Cerebellar cortex (tissue), 1 donor: ENCODE measurements at regions not wholly inside any gene's neighbourhood (a gene's known extent, or its start where the extent isn't known, plus 50 kb on each side); places are given as distances from the start of the nearest gene placed in this dataset.

Experiments used
- DNase-seq: peaks from one replicate; pipeline ENCODE4 v3.0.0-alpha.2; 2015; ENCODE audit warnings: low spot score

GRCh38 chr18:76255070-76255683 lies 239.9 kb downstream of the ZNF516 start:
- no peak for DNase-seq

- DNase-seq = peak; percentile 5
Observed at GRCh38 chr18:76252880-76253279, 242.2 kb downstream of the ZNF516 start.

- DNase-seq = no peak
Observed at GRCh38 chr18:76252139-76252538, 242.9 kb downstream of the ZNF516 start.

- DNase-seq = no peak
Observed at GRCh38 chr18:76251691-76252090, 243.4 kb downstream of the ZNF516 start.

GRCh38 chr18:76246590-76246989 lies 248.5 kb downstream of the ZNF516 start:
- no peak for DNase-seq

GRCh38 chr18:76234676-76235060 lies 260.4 kb downstream of the ZNF516 start:
- DNase-seq = no peak

- no peak for DNase-seq
Observed at GRCh38 chr18:76233876-76234675, 261.0 kb downstream of the ZNF516 start.

- no peak for DNase-seq
Observed at GRCh38 chr18:76233406-76233805, 261.6 kb downstream of the ZNF516 start.

- DNase-seq = no peak
Observed at GRCh38 chr18:76232779-76233178, 262.3 kb downstream of the ZNF516 start.

- no peak for DNase-seq
Observed at GRCh38 chr18:76232010-76232409, 263.0 kb downstream of the ZNF516 start.

- no peak for DNase-seq
Observed at GRCh38 chr18:76231402-76231801, 263.6 kb downstream of the ZNF516 start.

- DNase-seq = no peak
Observed at GRCh38 chr18:76230791-76231190, 264.3 kb downstream of the ZNF516 start.

GRCh38 chr18:76228716-76229115 lies 266.3 kb downstream of the ZNF516 start:
- DNase-seq = no peak

GRCh38 chr18:76227759-76228158 lies 267.3 kb downstream of the ZNF516 start:
- DNase-seq = no peak

- no peak for DNase-seq
Observed at GRCh38 chr18:76223403-76223802, 271.6 kb downstream of the ZNF516 start.

- DNase-seq = no peak
Observed at GRCh38 chr18:76219023-76219422, 276.0 kb downstream of the ZNF516 start.

GRCh38 chr18:76216096-76216495 lies 278.9 kb downstream of the ZNF516 start:
- no peak for DNase-seq

- DNase-seq = no peak
Observed at GRCh38 chr18:76213991-76214390, 281.1 kb downstream of the ZNF516 start.

GRCh38 chr18:76212960-76213359 lies 282.1 kb downstream of the ZNF516 start:
- no peak for DNase-seq

- DNase-seq = no peak
Observed at GRCh38 chr18:76209597-76209996, 285.4 kb downstream of the ZNF516 start.

GRCh38 chr18:76208678-76209306 lies 286.2 kb downstream of the ZNF516 start:
- DNase-seq = no peak

GRCh38 chr18:76205906-76206305 lies 289.1 kb downstream of the ZNF516 start:
- DNase-seq = no peak

GRCh38 chr18:76203552-76203951 lies 291.5 kb downstream of the ZNF516 start:
- no peak for DNase-seq
